ENCODE measurements at regions not wholly inside any gene's neighbourhood (a gene's known extent, or its start where the extent isn't known, plus 50 kb on each side); places are given as distances from the start of the nearest gene placed in this dataset.

GRCh38 chr11:110371084-110371483, 58.7 kb upstream of the FDX1 start:
- H3K4me2 ChIP-seq (ENCODE audit: extremely low read depth, insufficient read depth, low read length) = no peak overlapping the region
- H3K4me1 ChIP-seq (ENCODE audit: control insufficient read depth, extremely low read depth, insufficient read depth, low read length) = no peaks in the 10 kb centered on the region
- TF ChIP-seq EZH2 (IDR thresholded peaks at IDR 0.05; ENCODE audit: low read length, missing control alignments) = no peak
- no peak for TF ChIP-seq CTCF (conservative IDR thresholded peaks at IDR 0.05 in 1 of 2, IDR thresholded peaks at IDR 0.05 in 1 of 2; ENCODE audit: low read depth in 1 of 2, low read length in 2 of 2)
- no peak overlapping the region for H3K9ac ChIP-seq (ENCODE audit: insufficient read depth, low read length)
- no peak for DNase-seq (ENCODE audit: low read depth in 2 of 2)
- no peaks in the 10 kb centered on the region for H3K36me3 ChIP-seq (ENCODE audit: control insufficient read depth, insufficient read depth, low read length)
- no peaks in the 10 kb centered on the region for H3K27me3 ChIP-seq (ENCODE audit: control insufficient read depth, insufficient read depth, low read length)
- H4K20me1 ChIP-seq (ENCODE audit: control insufficient read depth, extremely low read depth, insufficient read depth, low read length) = no peaks in the 10 kb centered on the region
- H2AFZ ChIP-seq (ENCODE audit: low read length) = no peak overlapping the region
- no peaks in the 10 kb centered on the region for H3K9me3 ChIP-seq (ENCODE audit: control insufficient read depth, insufficient read depth, low read depth, low read length)
- no peak overlapping the region for H3K27ac ChIP-seq (ENCODE audit: insufficient read depth, low read length)
- no peaks in the 10 kb centered on the region for H3K79me2 ChIP-seq (ENCODE audit: control insufficient read depth, insufficient read depth, low read length)
- H3K4me3 ChIP-seq (replicated peaks in 1 of 4; ENCODE audit: control extremely low read depth in 1 of 4, insufficient read depth in 1 of 4, low read depth in 3 of 4, low read length in 4 of 4) = no peak overlapping the region

GRCh38 chr11:110373051-110373702, 56.6 kb upstream of the FDX1 start:
- no peaks in the 10 kb centered on the region for H3K36me3 ChIP-seq (ENCODE audit: control insufficient read depth, insufficient read depth, low read length)
- peak; percentile 36 to 50 for DNase-seq (ENCODE audit: low read depth in 2 of 2)

GRCh38 chr11:110374921-110375320, 54.8 kb upstream of the FDX1 start:
- no peaks in the 10 kb centered on the region for H3K79me2 ChIP-seq (ENCODE audit: control insufficient read depth, insufficient read depth, low read length)
- no peaks in the 10 kb centered on the region for H3K27me3 ChIP-seq (ENCODE audit: control insufficient read depth, insufficient read depth, low read length)
- no peak overlapping the region for H3K4me3 ChIP-seq (replicated peaks in 1 of 4; ENCODE audit: control extremely low read depth in 1 of 4, insufficient read depth in 1 of 4, low read depth in 3 of 4, low read length in 4 of 4)
- H3K9ac ChIP-seq (ENCODE audit: insufficient read depth, low read length) = no peak overlapping the region
- H3K4me2 ChIP-seq (ENCODE audit: extremely low read depth, insufficient read depth, low read length) = no peak overlapping the region
- H2AFZ ChIP-seq (ENCODE audit: low read length) = no peak overlapping the region
- no peaks in the 10 kb centered on the region for H3K9me3 ChIP-seq (ENCODE audit: control insufficient read depth, insufficient read depth, low read depth, low read length)
- no peak overlapping the region for H3K27ac ChIP-seq (ENCODE audit: insufficient read depth, low read length)
- TF ChIP-seq CTCF (conservative IDR thresholded peaks at IDR 0.05 in 1 of 2, IDR thresholded peaks at IDR 0.05 in 1 of 2; ENCODE audit: low read depth in 1 of 2, low read length in 2 of 2) = no peak
- no peak for TF ChIP-seq EZH2 (IDR thresholded peaks at IDR 0.05; ENCODE audit: low read length, missing control alignments)
- no peaks in the 10 kb centered on the region for H4K20me1 ChIP-seq (ENCODE audit: control insufficient read depth, extremely low read depth, insufficient read depth, low read length)
- H3K36me3 ChIP-seq (ENCODE audit: control insufficient read depth, insufficient read depth, low read length) = no peaks in the 10 kb centered on the region
- no peaks in the 10 kb centered on the region for H3K4me1 ChIP-seq (ENCODE audit: control insufficient read depth, extremely low read depth, insufficient read depth, low read length)
- no peak for DNase-seq (ENCODE audit: low read depth in 2 of 2)

More at GRCh38 chr11:110373051-110373702, 56.6 kb upstream of the FDX1 start:
- H3K27me3 ChIP-seq (ENCODE audit: control insufficient read depth, insufficient read depth, low read length) = no peaks in the 10 kb centered on the region
- peak overlapping the region; percentile 49 for H3K4me2 ChIP-seq (ENCODE audit: extremely low read depth, insufficient read depth, low read length)
- TF ChIP-seq EZH2 (IDR thresholded peaks at IDR 0.05; ENCODE audit: low read length, missing control alignments) (no peak), CTCF (conservative IDR thresholded peaks at IDR 0.05 in 1 of 2, IDR thresholded peaks at IDR 0.05 in 1 of 2; ENCODE audit: low read depth in 1 of 2, low read length in 2 of 2) (no peak)
- H4K20me1 ChIP-seq (ENCODE audit: control insufficient read depth, extremely low read depth, insufficient read depth, low read length) = no peaks in the 10 kb centered on the region
- no peak overlapping the region for H3K27ac ChIP-seq (ENCODE audit: insufficient read depth, low read length)
- no peaks in the 10 kb centered on the region for H3K4me1 ChIP-seq (ENCODE audit: control insufficient read depth, extremely low read depth, insufficient read depth, low read length)
- no peak overlapping the region for H3K4me3 ChIP-seq (replicated peaks in 1 of 4; ENCODE audit: control extremely low read depth in 1 of 4, insufficient read depth in 1 of 4, low read depth in 3 of 4, low read length in 4 of 4)
- no peak overlapping the region for H3K9ac ChIP-seq (ENCODE audit: insufficient read depth, low read length)
- H3K79me2 ChIP-seq (ENCODE audit: control insufficient read depth, insufficient read depth, low read length) = no peaks in the 10 kb centered on the region
- peak overlapping the region; percentile 57 for H2AFZ ChIP-seq (ENCODE audit: low read length)
- no peaks in the 10 kb centered on the region for H3K9me3 ChIP-seq (ENCODE audit: control insufficient read depth, insufficient read depth, low read depth, low read length)
